GM18498 (cell line): ENCODE measurements at regions not wholly inside any gene's neighbourhood (a gene's known extent, or its start where the extent isn't known, plus 50 kb on each side); places are given as distances from the start of the nearest gene placed in this dataset.
"Not testable (repeated sequence)": the region's sequence is repeated elsewhere in the genome, so short reads cannot be mapped to it uniquely, and the experiment has no call there.

Experiments
- ATAC-seq: cut with Tn5 transposase; IDR thresholded peaks from one replicate; pipeline ENCODE4 v1.9.1; 2021; ENCODE audit warnings: mild to moderate bottlenecking, moderate library complexity; ENCODE audit not compliant: unreplicated experiment

GRCh38 chr5:131107128-131107527, 57.9 kb downstream of the HINT1 start:
- no peak for ATAC-seq

- no peak for ATAC-seq
Observed at GRCh38 chr5:131104169-131104808, 60.8 kb downstream of the HINT1 start.

- ATAC-seq = no peak
Observed at GRCh38 chr5:131096774-131097710, 68.0 kb downstream of the HINT1 start.

- ATAC-seq = not testable (repeated sequence)
Observed at GRCh38 chr5:131095561-131095960, 69.5 kb downstream of the HINT1 start.

- no peak for ATAC-seq
Observed at GRCh38 chr5:131084436-131084835, 80.6 kb downstream of the HINT1 start.

- no peak for ATAC-seq
Observed at GRCh38 chr5:131081913-131082488, 83.1 kb downstream of the HINT1 start.

GRCh38 chr5:131081374-131081773, 83.7 kb downstream of the HINT1 start:
- ATAC-seq = no peak

- ATAC-seq = no peak
Observed at GRCh38 chr5:131079232-131079631, 85.8 kb downstream of the HINT1 start.

- ATAC-seq = peak; percentile 99
Observed at GRCh38 chr5:131068893-131069643, 96.0 kb downstream of the HINT1 start.

GRCh38 chr5:131068076-131068475, 97.0 kb downstream of the HINT1 start:
- ATAC-seq = no peak

- no peak for ATAC-seq
Observed at GRCh38 chr5:131067636-131068035, 97.4 kb downstream of the HINT1 start.

- peak; percentile 32 for ATAC-seq
Observed at GRCh38 chr5:131064669-131065371, 100.2 kb downstream of the HINT1 start.

GRCh38 chr5:131042021-131042789, 122.9 kb downstream of the HINT1 start:
- no peak for ATAC-seq

- no peak for ATAC-seq
Observed at GRCh38 chr5:131023498-131023865, 141.6 kb downstream of the HINT1 start.

GRCh38 chr5:131022811-131023497, 142.1 kb downstream of the HINT1 start:
- no peak for ATAC-seq

GRCh38 chr5:131021646-131022045, 143.4 kb downstream of the HINT1 start:
- ATAC-seq = no peak

GRCh38 chr5:131019601-131020315, 145.3 kb downstream of the HINT1 start:
- no peak for ATAC-seq

GRCh38 chr5:131019111-131019510, 145.9 kb downstream of the HINT1 start:
- no peak for ATAC-seq

GRCh38 chr5:131008329-131008728, 156.7 kb downstream of the HINT1 start:
- ATAC-seq = no peak
